ENCODE measurements at regions not wholly inside any gene's neighbourhood (a gene's known extent, or its start where the extent isn't known, plus 50 kb on each side); places are given as distances from the start of the nearest gene placed in this dataset.

DNA sequence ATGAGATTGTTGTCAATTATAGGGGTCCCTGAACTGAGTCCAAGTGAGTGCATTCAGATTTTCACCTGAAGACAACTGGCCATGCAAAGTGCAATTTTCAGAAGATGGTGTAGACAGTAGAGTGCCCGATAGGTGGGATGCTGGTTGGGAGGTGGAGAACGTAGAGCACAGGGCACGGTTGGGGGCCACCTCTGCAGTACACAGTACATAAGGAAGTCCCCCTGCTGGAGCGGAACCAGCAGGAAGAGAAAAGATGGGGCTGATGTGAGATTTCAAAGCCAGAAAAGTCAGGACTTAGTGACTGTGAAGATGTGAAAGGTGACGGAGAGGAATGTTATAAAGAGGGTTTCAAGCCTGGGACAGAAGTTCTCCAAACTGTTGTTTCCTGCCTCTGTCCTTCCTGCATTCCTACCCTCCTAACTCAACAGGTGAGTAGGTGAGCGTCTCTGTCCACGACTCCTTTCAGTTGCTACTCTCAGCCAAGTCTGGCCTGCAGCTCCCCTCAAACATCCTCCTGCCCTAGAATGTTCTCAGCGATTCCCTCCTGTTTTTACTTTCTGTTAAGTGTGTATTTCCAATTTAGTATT, 330.8 kb downstream of the PRL start:
- H3K4me1 Mint-ChIP-seq, result peaks cover 29% of the 10 kb centered on the region
- Histone ChIP-seq H3K9me3 (ENCODE audit: control insufficient read depth, low read length) (no peaks in the 10 kb centered on the region), H3K27me3 (ENCODE audit: control insufficient read depth, insufficient read depth, low read length, poor library complexity, severe bottlenecking) (no peaks in the 10 kb centered on the region), H3K4me1 (ENCODE audit: control insufficient read depth, insufficient read depth, low read length) (no peaks in the 10 kb centered on the region), H3K9ac (ENCODE audit: extremely low read depth, low read length, poor library complexity, severe bottlenecking) (no peak overlapping the region), H3K27ac (ENCODE audit: low read depth, low read length) (no peak overlapping the region), H3K4me3 (ENCODE audit: low read length) (no peak overlapping the region), H3K36me3 (ENCODE audit: control insufficient read depth, insufficient read depth, low read length) (peaks cover 5% of the 10 kb centered on the region)
- H3K4me3 Mint-ChIP-seq, result no peak overlapping the region
- peaks cover 11% of the 10 kb centered on the region for H3K36me3 Mint-ChIP-seq (ENCODE audit: low read depth)
- WGBS, 2 experiments (ENCODE audit: insufficient coverage in 1 of 2, insufficient read length in 1 of 2), result 86 to 92% methylated on average over 7 of the region's 8 CpGs
- H3K9me3 Mint-ChIP-seq, result peaks cover 4% of the 10 kb centered on the region
- H3K27ac Mint-ChIP-seq, result peak overlapping the region; percentile 27
- TF ChIP-seq, protein P1, sequence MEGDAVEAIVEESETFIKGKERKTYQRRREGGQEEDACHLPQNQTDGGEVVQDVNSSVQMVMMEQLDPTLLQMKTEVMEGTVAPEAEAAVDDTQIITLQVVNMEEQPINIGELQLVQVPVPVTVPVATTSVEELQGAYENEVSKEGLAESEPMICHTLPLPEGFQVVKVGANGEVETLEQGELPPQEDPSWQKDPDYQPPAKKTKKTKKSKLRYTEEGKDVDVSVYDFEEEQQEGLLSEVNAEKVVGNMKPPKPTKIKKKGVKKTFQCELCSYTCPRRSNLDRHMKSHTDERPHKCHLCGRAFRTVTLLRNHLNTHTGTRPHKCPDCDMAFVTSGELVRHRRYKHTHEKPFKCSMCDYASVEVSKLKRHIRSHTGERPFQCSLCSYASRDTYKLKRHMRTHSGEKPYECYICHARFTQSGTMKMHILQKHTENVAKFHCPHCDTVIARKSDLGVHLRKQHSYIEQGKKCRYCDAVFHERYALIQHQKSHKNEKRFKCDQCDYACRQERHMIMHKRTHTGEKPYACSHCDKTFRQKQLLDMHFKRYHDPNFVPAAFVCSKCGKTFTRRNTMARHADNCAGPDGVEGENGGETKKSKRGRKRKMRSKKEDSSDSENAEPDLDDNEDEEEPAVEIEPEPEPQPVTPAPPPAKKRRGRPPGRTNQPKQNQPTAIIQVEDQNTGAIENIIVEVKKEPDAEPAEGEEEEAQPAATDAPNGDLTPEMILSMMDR (conservative IDR thresholded peaks at IDR 0.05), result peak; percentile 30
- no peak for DNase-seq
- no peaks in the 10 kb centered on the region for H3K27me3 Mint-ChIP-seq (ENCODE audit: insufficient read depth)

DNA sequence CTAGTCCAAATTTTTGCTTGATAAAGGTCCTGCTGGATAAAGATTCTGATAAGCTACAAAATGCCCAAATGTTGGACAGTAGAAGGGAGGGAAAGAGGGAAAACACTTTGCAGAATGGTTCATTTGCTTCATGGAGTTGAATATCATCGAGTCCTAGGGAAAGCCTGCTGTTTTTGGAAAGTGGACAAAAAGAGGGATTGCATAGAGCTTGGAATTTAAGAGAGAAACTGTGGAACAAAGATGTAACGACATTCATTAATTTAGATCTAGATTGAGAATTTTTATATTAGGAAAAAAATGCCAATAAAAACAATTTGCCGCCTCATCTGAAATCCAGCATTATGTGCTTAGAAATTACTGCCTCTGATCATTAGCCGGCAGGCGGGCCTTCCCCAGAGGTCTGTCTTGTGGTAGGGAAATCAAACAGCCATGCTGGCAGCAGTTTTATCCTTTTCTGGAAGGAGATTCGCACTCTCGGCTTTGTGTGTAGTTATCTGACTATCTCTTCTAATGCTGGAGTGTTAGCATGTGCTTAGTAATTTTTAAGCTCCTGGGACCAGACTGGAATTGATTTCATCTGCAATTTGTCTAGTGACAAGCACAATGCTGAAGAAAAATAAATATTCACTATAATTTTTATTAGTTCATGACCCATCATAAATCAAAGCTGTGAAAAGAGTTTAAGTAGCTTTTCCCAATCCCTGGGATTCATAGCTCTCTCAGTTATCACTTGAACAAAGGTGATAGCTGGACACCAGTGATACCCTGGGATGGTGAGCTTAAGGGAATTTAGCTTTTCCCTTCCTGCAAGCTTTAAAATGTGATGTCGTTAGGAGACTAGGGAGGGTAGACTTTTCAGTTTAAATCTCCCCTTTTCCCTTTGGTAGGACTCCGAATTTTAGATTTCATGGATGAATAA, 329.5 kb downstream of the PRL start:
- no peak for DNase-seq
- no peaks in the 10 kb centered on the region for H3K9me3 Mint-ChIP-seq
- Histone ChIP-seq H3K4me3 (ENCODE audit: low read length) (no peak overlapping the region), H3K36me3 (ENCODE audit: control insufficient read depth, insufficient read depth, low read length) (peaks cover 7% of the 10 kb centered on the region), H3K9me3 (ENCODE audit: control insufficient read depth, low read length) (peaks cover under 1% of the 10 kb centered on the region), H3K4me1 (ENCODE audit: control insufficient read depth, insufficient read depth, low read length) (no peaks in the 10 kb centered on the region), H3K27ac (ENCODE audit: low read depth, low read length) (no peak overlapping the region), H3K27me3 (ENCODE audit: control insufficient read depth, insufficient read depth, low read length, poor library complexity, severe bottlenecking) (no peaks in the 10 kb centered on the region), H3K9ac (ENCODE audit: extremely low read depth, low read length, poor library complexity, severe bottlenecking) (no peak overlapping the region)
- H3K4me1 Mint-ChIP-seq, result peaks cover 36% of the 10 kb centered on the region
- 91% methylated on average over 7 to 9 of the region's 9 CpGs for WGBS, 2 experiments (ENCODE audit: insufficient coverage in 1 of 2, insufficient read length in 1 of 2)
- no peak overlapping the region for H3K27ac Mint-ChIP-seq
- H3K36me3 Mint-ChIP-seq (ENCODE audit: low read depth), result peaks cover 13% of the 10 kb centered on the region
- TF ChIP-seq, protein P1 (conservative IDR thresholded peaks at IDR 0.05), result peak; percentile 17
- H3K27me3 Mint-ChIP-seq (ENCODE audit: insufficient read depth), result no peaks in the 10 kb centered on the region
- no peak overlapping the region for H3K4me3 Mint-ChIP-seq

DNA sequence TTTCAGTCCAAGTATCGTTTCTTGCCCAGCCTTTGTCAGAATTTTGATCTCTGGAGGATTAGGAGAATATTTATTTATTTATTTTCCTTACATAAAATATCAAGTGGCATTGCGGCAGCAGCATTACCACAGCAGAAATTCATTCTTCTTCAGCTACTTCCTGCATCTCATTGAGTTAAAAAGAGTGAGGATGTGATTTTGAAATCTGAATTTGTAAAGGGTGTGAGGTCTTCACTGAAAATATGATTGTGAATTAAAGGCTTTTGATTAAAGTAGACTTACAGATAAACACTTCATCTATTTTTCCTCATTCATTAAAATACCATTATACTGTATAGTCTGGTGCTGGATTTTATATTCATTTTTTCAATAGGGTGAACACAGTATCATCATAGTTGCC, 328.4 kb downstream of the PRL start:
- Histone ChIP-seq H3K4me3 (ENCODE audit: low read length) (no peak overlapping the region), H3K36me3 (ENCODE audit: control insufficient read depth, insufficient read depth, low read length) (peaks cover 18% of the 10 kb centered on the region), H3K9me3 (ENCODE audit: control insufficient read depth, low read length) (peaks cover 12% of the 10 kb centered on the region), H3K27me3 (ENCODE audit: control insufficient read depth, insufficient read depth, low read length, poor library complexity, severe bottlenecking) (no peaks in the 10 kb centered on the region), H3K4me1 (ENCODE audit: control insufficient read depth, insufficient read depth, low read length) (no peaks in the 10 kb centered on the region), H3K9ac (ENCODE audit: extremely low read depth, low read length, poor library complexity, severe bottlenecking) (no peak overlapping the region), H3K27ac (ENCODE audit: low read depth, low read length) (no peak overlapping the region)
- no peak for DNase-seq
- peaks cover 2% of the 10 kb centered on the region for H3K9me3 Mint-ChIP-seq
- TF ChIP-seq, protein P1 (conservative IDR thresholded peaks at IDR 0.05), result no peak
- H3K27me3 Mint-ChIP-seq (ENCODE audit: insufficient read depth), result no peaks in the 10 kb centered on the region
- 100% methylated on average over 2 of the region's 2 CpGs; no CpG with 5 or more reads in 1 of the 2 experiments for WGBS, 2 experiments (ENCODE audit: insufficient coverage in 1 of 2, insufficient read length in 1 of 2)
- no peak overlapping the region for H3K4me3 Mint-ChIP-seq
- H3K4me1 Mint-ChIP-seq, result peaks cover 36% of the 10 kb centered on the region
- H3K36me3 Mint-ChIP-seq (ENCODE audit: low read depth), result peaks cover 19% of the 10 kb centered on the region
- H3K27ac Mint-ChIP-seq, result no peak overlapping the region

All from endodermal cell (in vitro differentiated cells).